ENCODE measurements at regions not wholly inside any gene's neighbourhood (a gene's known extent, or its start where the extent isn't known, plus 50 kb on each side); places are given as distances from the start of the nearest gene placed in this dataset.

DNA sequence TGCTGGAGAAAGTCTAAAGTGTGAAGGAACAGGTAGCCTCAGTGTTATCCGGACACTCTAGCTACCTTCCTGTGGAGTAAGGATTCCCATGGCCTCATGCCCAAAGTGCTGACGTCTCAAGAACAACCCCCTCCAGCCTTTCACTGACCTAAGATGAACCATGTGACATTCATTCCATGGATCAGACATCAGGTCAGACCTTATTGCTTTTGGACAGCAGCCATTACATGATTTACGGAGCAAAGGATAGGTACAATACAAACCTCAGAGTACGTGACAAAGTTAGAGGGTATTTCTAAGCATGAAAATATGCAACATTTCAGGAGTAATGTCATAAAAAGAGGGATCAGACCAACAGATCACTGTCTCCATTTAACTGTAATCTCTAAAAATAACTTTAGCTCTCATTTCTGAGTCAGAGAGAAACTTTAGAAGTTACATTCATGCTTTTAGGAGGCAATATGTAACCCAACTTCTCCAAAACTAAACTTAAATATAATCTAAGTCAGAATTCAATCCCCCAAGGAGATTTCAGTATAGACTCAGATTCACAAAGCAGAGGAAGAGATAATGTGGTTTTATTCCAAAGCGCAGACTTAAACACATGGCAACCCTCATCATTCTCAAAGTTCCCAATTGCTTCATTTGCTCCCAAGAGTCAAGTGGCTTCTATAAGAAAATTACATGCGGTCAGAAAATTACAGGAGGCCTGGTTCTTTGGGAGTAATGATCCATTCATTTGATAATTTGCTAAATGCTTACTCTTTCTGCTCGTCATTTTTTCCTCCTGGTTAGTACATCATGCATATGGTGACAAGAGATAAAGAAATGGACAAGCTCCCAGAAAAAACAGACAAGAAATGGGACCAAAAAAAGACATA is 280.4 kb downstream of the SETD4 start:
- BruUV-seq (replicated peaks), result no TSS peak
- Histone ChIP-seq H3K9me3 (ENCODE audit: control insufficient read depth, insufficient read depth, low read depth, low read length) (no peaks in the 10 kb centered on the region), H3K4me1 (ENCODE audit: control insufficient read depth, insufficient read depth, low read length) (no peaks in the 10 kb centered on the region), H3K27me3 (ENCODE audit: control insufficient read depth, insufficient read depth, low read length) (no peaks in the 10 kb centered on the region), H3K36me3 (ENCODE audit: control insufficient read depth, insufficient read depth, low read length) (no peaks in the 10 kb centered on the region; the same call in 1 of the 2 replicates), H3K27ac (ENCODE audit: low read length) (no peak overlapping the region), H3K4me3 (ENCODE audit: low read depth in 2 of 2, low read length in 2 of 2) (no peak overlapping the region)
- CTCF ChIA-PET, result no interaction called here
- in situ Hi-C loops (cut with HindIII; ENCODE audit: low pct_unique_long_range_greater_than_20kb, low sequenced_read_pairs) (no loop called here), intact Hi-C loops (cut with micrococcal nuclease; ENCODE audit: unreplicated experiment) (no loop called here)
- TF ChIP-seq, protein P1, sequence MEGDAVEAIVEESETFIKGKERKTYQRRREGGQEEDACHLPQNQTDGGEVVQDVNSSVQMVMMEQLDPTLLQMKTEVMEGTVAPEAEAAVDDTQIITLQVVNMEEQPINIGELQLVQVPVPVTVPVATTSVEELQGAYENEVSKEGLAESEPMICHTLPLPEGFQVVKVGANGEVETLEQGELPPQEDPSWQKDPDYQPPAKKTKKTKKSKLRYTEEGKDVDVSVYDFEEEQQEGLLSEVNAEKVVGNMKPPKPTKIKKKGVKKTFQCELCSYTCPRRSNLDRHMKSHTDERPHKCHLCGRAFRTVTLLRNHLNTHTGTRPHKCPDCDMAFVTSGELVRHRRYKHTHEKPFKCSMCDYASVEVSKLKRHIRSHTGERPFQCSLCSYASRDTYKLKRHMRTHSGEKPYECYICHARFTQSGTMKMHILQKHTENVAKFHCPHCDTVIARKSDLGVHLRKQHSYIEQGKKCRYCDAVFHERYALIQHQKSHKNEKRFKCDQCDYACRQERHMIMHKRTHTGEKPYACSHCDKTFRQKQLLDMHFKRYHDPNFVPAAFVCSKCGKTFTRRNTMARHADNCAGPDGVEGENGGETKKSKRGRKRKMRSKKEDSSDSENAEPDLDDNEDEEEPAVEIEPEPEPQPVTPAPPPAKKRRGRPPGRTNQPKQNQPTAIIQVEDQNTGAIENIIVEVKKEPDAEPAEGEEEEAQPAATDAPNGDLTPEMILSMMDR (IDR thresholded peaks at IDR 0.05), result no peak
- no peak for TF ChIP-seq TCF7L2 (IDR thresholded peaks at IDR 0.05; ENCODE audit: low read depth, low read length)
- no peak for TF ChIP-seq SIN3A (IDR thresholded peaks at IDR 0.05; ENCODE audit: borderline replicate concordance, insufficient read depth, low read depth, low read length)
- TF ChIP-seq POLR2AphosphoS5 (IDR thresholded peaks at IDR 0.05; ENCODE audit: low read depth, low read length), result no peak
- TF ChIP-seq, protein P2, sequence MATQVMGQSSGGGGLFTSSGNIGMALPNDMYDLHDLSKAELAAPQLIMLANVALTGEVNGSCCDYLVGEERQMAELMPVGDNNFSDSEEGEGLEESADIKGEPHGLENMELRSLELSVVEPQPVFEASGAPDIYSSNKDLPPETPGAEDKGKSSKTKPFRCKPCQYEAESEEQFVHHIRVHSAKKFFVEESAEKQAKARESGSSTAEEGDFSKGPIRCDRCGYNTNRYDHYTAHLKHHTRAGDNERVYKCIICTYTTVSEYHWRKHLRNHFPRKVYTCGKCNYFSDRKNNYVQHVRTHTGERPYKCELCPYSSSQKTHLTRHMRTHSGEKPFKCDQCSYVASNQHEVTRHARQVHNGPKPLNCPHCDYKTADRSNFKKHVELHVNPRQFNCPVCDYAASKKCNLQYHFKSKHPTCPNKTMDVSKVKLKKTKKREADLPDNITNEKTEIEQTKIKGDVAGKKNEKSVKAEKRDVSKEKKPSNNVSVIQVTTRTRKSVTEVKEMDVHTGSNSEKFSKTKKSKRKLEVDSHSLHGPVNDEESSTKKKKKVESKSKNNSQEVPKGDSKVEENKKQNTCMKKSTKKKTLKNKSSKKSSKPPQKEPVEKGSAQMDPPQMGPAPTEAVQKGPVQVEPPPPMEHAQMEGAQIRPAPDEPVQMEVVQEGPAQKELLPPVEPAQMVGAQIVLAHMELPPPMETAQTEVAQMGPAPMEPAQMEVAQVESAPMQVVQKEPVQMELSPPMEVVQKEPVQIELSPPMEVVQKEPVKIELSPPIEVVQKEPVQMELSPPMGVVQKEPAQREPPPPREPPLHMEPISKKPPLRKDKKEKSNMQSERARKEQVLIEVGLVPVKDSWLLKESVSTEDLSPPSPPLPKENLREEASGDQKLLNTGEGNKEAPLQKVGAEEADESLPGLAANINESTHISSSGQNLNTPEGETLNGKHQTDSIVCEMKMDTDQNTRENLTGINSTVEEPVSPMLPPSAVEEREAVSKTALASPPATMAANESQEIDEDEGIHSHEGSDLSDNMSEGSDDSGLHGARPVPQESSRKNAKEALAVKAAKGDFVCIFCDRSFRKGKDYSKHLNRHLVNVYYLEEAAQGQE (IDR thresholded peaks at IDR 0.05; ENCODE audit: insufficient read depth in 1 of 2, low read depth in 2 of 2, low read length in 1 of 2), result no peak
- DNase-seq (ENCODE audit: low read depth, low spot score), result no peak
- ATAC-seq, result no peak
- POLR2A ChIA-PET, result no interaction called here

DNA sequence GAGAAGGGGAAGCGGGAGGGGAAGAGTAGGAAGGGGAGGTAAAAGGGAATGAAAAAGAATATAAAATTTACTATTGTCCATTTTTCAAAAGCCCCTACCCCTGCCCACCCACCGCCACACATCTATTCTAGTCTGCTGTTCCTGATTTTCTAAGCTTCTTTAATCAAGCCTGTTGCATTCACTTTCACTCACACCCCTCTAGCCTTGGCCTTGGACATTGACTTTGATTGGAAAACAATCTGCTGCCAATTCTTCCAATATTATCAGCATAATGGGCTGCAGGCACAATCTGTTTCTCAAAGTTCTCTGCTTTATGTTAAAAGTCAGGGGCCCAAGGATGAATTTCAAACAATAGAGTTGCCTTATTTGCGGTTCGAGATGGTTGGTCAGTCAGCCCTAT is 281.2 kb downstream of the SETD4 start:
- intact Hi-C loops (cut with micrococcal nuclease; ENCODE audit: unreplicated experiment) (no loop called here), in situ Hi-C loops (cut with HindIII; ENCODE audit: low pct_unique_long_range_greater_than_20kb, low sequenced_read_pairs) (no loop called here)
- H3K4me3 ChIP-seq (ENCODE audit: low read depth in 2 of 2, low read length in 2 of 2), result no peak overlapping the region
- no TSS peak for BruUV-seq (replicated peaks)
- ATAC-seq (no peak), DNase-seq (ENCODE audit: low read depth, low spot score) (no peak)
- H3K9me3 ChIP-seq (ENCODE audit: control insufficient read depth, insufficient read depth, low read depth, low read length), result no peaks in the 10 kb centered on the region
- CTCF ChIA-PET, result no interaction called here
- POLR2A ChIA-PET, result no interaction called here
- H3K27ac ChIP-seq (ENCODE audit: low read length), result no peak overlapping the region
- H3K27me3 ChIP-seq (ENCODE audit: control insufficient read depth, insufficient read depth, low read length), result no peaks in the 10 kb centered on the region
- H3K4me1 ChIP-seq (ENCODE audit: control insufficient read depth, insufficient read depth, low read length), result no peaks in the 10 kb centered on the region
- TF ChIP-seq POLR2AphosphoS5 (IDR thresholded peaks at IDR 0.05; ENCODE audit: low read depth, low read length) (no peak), SIN3A (IDR thresholded peaks at IDR 0.05; ENCODE audit: borderline replicate concordance, insufficient read depth, low read depth, low read length) (no peak), TCF7L2 (IDR thresholded peaks at IDR 0.05; ENCODE audit: low read depth, low read length) (no peak)
- TF ChIP-seq, protein P2 (IDR thresholded peaks at IDR 0.05; ENCODE audit: insufficient read depth in 1 of 2, low read depth in 2 of 2, low read length in 1 of 2), result no peak
- TF ChIP-seq, protein P1 (IDR thresholded peaks at IDR 0.05), result no peak
- no peaks in the 10 kb centered on the region; the same call in 1 of the 2 replicates for H3K36me3 ChIP-seq (ENCODE audit: control insufficient read depth, insufficient read depth, low read length)
